ENCODE measurements at regions not wholly inside any gene's neighbourhood (a gene's known extent, or its start where the extent isn't known, plus 50 kb on each side); places are given as distances from the start of the nearest gene placed in this dataset.

- TF ChIP-seq EZH2phosphoT487 (IDR thresholded peaks at IDR 0.05; ENCODE audit: insufficient read depth, low read depth) (no peak), EZH2 (IDR thresholded peaks at IDR 0.05; ENCODE audit: insufficient read depth, poor library complexity, severe bottlenecking) (no peak)
These were observed 195.7 kb upstream of the SETMAR start for GRCh38 chr3:4107430-4107829.

Data from GM23248 (cell line).